T-helper 9 cell (primary cell): ENCODE measurements at regions not wholly inside any gene's neighbourhood (a gene's known extent, or its start where the extent isn't known, plus 50 kb on each side); places are given as distances from the start of the nearest gene placed in this dataset.

ENCODE experiments used
- DNase-seq: peaks from one replicate; pipeline ENCODE4 v3.0.0-alpha.2; 2020

DNA sequence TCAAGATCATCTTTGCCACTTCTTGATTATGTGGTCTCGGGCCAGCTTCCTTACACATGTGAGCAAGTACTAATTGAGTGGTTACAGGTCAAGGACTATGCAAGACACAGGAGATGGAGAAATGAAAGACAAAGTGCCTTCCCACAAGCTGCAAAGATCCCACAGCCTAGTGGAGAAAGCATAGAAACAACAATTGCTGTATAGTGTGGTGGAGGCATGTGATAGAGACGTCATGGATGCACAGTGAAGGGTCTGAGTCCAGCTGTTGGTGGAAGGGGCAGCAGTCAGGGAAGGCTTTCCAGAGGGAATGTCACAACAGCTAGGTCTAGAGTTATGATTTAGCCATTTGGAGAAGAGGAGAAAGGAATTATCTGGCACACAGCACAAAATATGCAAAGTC, 210.6 kb downstream of the KDR start:
- DNase-seq, result no peak

DNA sequence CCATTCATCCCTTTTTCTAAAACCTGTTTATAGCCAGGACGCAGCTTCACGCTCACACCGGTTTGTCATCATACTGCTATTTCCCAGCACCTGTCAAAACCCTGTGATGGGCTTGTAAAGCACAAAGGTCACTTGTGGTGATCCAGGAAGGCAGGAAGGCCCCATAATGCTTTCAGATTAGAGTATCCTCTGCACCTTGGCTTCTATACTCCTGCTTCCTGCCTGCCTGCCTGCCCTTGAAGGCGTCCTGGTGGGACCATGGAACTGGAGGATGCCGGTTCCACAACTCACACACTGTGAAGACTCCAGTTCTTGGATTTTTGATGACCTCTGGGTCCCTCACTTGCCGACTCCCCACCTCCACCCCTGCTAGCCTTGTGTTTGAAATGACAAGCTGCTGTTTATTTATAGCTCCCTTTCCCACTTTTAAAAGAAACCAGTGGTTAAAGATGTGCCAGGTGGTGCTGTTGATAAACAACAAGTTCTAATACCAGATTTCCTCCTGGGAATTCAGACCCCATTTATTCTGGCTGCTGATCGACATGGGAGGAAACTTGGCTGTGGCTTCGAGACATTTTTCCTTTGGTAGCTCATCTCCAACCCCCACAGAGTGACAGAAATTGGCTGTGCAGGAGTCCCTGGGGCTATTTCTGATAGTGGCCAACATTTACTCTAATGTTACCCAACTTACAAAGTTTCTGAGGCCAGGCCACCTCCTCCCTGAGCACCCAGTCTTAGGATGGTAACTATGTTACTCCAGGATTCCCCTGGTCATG, 211.5 kb downstream of the KDR start:
- DNase-seq, result no peak

DNA sequence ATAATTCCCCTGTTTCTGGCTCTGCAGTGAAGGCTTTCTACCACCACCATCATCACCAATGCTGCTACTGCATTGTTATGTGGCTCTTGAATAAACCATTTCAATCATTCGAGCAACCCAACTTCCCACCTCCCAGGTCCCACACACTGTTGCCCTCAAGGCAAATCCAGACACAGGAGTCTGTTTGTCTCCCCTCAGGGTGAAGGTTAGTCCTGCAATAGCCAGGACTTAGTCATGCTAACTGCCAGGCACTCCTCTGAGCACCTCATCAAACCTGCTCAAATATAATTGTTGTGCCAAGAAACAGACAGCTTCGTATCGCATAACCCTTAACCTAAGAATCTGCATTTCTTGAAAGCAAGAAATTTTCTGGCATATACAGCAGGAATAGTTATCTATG, 213.2 kb downstream of the KDR start:
- no peak for DNase-seq

DNA sequence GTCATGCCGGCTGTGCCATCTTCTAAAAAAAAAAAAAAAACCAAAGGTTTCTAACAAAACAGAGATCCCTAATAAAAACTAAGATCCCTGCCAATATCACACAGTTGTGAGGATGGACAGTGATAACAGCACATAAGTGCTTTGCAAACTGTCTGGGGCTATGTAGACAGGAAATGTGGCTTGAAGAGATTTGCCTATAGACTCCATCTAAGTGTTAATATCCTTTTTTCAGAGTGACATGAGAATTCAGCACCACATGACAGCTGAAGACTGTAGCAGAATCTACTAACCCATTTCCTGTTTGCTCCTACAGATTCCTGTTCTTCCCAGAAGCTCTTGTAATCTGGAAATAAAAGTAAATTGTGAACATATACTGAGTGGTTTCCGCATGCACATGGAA, 215.4 kb downstream of the KDR start:
- DNase-seq, result no peak

DNA sequence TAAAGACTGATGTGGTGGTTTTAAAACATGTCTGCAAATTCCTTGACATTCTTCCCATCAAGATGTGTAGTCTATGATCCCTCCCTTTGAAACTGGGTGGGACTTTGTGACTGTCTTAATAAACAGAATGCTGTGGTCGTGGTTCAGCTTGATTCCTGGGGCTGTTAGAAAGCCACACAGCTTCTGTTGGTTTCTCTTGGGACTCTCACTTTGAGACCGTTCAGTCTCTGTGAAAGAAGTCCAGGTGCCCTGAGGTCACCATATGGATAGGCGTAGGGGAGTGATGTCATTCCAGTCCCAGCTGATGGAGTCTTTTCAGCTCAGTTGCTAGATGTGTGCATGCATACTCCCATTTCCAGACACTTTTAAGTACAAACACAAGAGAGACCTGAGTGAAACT, 216.6 kb downstream of the KDR start:
- no peak for DNase-seq

DNA sequence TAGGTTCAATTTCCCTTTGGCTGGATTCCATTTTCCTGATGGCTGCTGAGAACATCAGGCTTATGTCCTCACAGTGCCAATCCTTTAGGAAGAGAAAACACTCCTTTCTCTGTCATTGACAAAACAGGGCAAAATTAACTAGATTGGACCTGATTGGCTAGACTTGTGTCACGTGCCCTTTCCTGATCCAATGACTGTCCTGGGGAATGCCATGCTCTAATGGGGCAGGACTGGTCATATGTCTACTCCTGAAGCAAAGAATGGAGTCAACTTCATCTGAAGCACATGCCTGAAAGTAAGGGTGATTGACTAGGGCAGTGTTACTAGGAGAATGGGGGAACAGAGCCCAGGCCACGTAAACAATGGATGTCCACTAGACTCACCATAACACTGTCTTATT, 220.4 kb downstream of the KDR start:
- no peak for DNase-seq

DNA sequence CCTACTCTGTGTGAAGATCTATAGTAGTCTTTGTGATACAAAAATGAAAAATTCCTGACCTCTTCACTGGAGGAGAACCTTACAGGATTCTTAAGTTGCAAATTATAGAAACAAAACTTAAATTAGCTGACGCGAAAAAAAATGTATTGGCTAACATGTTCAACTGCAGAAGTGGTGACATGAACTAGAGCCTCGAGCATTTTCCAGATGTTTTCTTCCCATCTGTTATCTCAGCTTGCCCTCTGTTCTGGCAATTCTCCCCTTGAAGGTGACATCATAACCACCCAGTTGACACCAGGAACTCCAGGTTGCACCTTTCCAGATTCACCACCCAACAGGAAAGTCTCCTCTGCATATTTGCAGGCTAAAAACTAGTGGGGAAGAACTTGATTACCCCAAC, 222.4 kb downstream of the KDR start:
- no peak for DNase-seq

DNA sequence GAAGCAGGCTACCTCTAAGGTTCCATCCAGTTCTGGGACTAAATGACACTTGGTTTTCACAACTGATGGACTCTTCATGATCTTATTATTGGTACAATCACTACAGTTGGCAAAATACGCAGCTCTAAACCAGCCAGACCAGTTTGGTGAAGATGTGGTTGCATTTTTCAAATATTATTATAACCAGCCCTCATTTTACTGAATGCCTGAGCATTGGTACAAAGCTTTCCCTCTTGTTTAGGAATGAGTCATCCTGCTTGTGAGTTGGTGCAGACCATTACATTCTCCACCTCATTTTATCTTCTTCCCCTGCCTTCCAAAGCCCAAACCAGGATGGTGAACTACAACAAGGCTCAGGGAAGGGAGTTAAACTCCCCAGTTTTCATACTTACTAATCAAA, 223.1 kb downstream of the KDR start:
- DNase-seq, result no peak

DNA sequence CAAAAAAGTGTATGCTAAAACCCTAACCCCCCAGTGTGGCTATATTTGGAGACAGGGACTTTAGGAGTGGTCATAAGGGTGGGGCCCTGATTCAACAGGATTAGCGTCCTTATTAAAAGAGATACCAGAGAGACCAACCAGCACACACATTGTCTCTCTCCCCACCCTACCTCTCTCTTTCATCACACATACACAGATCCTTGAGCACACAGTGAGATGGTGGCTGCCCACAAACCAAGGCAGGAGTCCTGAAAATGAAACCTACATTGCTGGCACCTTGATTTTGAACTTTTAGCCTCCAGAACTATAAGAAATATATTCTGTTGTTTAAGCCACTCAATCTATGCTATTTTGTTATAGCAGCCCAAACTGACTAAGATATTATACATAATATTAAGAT, 224.2 kb downstream of the KDR start:
- DNase-seq, result no peak

DNA sequence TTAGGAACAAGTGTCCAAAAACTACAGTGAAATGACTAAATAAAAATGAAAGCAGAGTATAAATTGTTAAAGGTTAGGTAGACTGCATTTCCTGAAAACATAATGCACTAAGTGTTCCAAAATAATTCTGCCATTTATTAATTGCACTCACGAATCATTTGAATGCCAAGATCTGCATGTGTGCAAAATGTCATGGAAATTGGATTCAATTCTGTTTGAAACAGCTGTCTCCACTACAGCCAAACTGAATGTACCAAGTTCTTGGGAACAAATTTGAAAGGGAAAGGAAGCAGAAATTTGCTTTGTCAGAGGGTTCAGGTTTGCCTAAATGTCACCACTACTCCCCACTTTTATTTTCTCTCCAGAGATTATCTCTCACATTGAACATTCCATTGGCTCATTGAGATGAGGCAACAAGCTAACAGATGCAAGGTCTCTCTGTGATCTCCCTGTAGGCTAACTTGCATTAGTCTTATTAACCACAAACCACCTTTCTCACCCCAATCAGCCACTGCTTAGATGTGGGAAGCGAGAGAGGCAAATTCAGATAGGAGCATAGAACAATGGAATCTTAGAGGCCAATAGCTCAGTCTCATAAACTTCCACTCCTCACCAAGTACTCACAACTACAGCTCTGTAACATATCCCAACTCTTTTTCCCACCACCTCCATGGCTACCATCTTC, 226.6 kb downstream of the KDR start:
- no peak for DNase-seq

DNA sequence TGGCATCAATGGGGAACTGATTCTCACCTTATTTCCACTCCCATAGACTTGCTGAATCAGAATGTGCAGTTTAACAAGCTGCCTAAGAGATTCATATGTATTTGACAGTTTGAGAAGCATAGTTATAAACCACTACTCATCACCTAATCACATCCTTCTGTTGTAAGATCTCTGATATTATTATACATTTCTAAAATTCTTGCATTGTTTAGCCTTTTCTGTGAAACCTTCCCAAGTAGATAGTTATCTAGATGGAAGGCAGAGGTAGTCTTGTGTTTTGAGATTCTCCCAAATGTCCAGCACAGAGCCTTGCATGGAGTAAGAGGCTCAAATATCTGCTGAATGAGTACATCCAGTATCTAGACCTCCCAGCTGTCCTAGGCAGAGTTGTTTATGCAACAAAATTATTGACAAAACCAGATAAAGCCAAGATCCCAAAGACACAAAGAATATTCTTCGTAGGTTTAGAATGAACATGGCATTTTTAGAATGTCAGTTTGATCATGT, 227.3 kb downstream of the KDR start:
- no peak for DNase-seq

DNA sequence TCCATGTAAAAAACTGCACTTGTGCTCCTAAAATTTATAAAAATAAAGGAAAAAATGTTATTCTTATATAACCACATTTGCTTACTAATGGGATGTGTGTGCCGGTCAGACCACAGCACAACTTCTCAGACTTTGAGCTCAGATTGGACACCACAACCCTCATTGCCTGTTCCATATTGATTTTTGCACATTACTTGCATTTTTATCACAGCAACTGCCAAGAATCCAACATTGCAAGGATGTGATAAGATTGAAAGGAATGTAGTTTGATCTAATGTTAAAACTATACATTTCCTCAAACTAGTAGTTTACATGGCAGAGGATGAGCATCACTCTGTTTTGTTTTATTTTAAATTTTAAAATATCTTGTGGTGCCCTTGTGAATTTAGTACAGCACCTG, 227.8 kb downstream of the KDR start:
- no peak for DNase-seq

DNA sequence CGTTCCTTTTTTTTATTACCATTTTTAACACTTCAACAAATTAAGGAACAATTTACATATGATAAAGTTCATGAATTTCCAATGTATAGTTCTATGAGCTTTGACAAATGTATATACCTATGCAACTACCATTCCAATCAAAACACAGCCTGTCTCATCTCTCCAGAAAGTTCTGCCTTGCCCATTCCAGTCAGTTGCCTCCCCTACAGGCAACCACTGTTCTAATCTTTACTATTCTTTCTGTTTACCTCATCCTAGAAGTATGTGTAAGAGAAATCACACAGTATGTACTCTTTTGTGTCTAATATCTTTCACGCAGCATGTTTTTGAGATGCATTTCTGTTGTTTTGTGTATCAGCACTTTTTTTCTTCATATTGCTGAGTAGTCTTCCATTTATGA, 224.9 kb downstream of the KIT start:
- DNase-seq, result no peak

DNA sequence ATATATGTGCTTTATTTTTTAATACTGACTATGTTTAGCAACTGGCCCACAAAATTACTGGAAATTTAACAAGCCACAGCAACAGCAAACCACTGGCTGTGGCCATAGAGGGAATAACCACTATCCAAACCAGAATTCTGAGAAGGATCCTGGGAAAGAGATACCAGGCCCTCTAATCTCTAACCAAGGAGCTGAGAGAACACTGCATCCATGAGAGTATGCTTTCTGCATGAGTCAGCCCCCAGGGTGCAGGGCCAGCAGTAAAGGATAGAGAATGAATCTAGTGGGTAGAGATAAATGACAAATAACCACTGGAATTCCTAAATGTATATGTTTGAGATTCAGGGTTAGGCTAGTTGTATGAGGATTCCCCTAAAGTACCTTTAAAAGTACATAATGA, 221.8 kb downstream of the KIT start:
- DNase-seq, result no peak

DNA sequence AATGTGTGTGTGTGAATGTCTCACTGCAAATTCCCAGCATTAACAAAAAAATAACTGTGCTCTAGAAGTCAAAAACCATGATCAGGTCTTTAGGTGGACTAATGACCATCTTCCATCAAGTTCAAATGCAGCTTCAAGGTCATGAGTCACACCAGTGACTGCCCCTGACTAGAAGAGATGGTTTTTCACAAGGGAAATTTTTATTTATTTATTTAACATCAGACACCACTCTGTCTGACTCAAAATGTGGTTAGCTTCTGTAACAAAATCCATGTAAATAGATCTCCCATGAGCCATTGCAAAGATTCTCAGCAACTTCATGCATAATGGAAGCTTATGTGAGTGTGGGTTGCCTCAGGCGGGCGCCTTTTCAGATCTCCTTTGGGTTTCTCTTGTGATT, 219.2 kb downstream of the KIT start:
- no peak for DNase-seq

DNA sequence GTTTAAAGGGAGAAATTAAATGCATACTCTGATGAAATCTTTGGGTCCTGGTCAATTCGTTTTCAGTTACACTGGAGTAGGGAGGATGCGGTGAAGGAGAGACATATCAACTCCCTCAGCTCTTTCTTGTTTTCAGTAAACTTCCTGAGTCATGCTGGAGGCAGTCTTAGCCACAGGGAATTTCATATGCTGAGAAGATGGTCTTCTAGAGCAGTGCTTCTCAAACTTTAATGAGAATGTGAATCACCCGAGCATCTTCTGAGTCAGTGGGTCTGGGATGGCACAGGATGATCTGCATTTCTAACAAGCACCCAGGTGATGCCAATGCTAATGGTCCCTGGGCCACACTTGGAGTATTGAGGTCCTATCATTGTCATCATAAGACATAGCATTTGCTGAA, 214.5 kb downstream of the KIT start:
- no peak for DNase-seq

DNA sequence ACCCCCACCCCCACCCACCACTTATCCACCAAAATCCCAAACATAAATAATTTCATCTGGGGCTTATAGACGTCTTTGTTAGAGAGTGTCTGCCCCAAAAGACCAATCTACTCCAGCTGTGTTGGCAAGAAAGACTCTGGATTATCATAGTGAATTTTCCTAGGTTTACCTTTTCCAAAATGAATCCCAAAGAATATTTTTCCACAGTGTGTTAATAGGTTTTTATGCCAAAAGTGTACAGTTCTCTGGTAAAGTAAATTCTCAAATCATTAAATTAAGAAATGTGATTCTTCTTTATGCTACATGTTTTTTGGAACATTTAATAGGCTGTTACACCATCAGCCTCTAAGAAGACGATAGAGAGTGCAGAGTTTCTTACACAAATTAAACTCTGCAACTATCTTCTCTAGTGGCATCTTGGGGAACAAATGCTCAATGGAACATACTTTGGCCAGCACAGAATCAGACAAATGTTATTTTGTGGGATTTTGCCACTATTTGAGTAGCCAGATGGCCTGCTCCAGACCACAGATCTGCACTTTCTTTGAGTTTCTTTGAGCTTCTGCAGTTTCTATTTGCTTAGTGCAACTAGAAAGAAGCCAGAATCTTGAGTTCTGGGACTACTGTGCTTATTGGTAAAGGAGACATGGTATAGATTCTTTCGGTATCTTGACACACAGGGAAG, 206.0 kb downstream of the KIT start:
- DNase-seq, result no peak

DNA sequence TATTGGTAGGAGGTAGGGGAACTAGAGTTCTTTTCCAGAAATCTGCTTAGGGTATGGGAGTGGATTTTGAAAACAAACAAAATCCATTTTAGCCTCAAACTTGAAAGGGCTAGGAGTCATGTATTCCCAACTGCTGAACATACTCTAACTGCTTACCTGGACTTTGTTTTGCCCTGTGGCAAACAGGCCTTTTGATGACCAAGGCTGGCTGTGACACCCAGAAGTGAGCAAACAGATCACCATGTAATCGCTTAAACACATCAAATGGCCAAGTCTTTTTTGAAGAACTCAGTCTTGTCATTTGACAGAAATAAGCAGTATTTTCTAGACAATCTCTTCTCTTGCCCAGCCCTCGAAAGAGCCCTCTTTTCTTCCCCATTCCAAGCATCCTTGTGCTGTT, 203.4 kb downstream of the KIT start:
- DNase-seq, result no peak

DNA sequence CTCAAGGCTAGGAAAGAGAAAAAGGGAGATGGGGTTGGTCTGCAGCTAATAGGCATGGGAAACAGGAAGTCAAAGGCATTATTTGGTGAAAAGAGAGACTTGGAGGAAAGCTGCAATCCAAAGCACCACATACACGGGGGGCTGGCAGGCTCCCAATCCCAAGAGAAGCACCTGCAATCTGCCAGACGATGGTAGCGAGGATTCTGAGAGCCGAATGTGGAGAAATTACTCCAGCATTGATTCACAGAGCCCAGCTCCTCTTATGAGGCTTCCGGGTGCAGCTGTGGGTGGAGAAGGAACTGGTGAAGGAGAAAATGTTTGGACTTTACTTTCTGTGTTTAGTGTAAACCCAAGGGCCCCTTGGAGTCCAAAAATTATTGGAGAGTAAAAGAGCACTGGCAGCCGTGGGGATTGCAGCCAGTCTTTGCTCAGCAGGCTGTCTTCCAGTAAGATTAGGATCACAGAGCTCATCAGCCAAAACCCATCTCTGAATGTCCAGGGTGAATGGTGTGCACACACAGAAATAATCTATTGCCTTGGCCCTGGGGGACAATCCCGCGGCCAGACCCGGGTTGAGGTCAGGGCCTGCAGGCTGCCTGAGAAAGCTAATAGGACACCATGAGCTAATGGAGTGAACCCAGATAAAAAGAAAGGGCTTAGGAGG, 197.6 kb downstream of the KIT start:
- DNase-seq, result no peak

DNA sequence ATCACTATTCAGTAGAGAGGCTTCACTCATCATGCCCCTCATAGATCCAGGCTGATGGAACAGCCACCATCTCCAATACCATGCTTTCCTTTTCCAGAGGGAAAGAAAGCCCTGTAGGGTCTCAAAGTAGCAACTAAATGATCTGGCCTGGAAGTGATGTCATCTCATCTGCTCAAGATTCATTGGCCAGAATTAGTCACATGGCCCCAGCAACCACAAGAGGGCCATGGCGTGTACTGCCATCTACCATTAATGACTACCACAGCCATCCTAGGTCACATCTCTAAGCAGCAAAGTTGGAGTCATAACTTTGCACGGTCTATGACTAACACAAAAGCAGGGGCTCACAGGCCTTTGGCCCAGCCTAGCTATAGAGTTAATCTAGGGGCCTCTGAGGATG, 194.8 kb downstream of the KIT start:
- DNase-seq, result no peak

DNA sequence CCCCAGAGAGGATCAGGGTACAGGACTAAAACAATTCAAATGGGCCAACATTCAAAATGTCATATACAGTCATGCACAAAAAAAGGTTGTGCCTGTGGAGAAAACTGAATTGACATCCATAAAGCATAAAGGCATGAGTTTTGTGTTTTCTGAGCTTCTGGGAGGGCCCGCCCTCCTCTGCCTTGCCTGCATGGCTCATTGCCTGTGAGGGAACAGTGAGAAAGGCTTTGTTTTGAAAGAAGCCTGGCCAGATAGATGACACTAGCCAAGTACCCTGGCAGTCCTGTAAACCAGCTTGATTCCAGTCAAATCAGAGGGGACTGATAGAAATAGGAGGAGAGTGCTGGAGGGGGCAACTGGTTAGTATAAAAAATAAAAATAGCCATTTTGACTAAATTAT, 194.3 kb downstream of the KIT start:
- no peak for DNase-seq

DNA sequence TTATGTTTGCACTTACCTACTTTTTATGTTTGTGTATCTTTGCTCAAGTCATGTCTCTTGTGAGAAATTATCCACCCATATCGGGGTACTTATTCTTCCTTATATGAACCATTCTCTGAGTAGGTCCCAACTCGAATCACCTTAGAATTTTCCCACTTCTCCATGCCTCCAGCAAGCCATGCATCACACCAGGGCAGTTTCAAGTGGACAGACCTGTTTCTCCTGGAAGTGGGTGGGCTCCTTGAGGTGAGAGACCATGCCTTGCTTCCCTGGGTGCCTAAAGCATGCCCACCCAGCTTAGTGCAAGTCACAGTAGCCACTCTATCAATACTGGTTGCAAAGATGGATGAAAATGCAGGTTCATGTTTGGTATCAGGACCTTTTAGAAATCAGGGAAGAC, 187.2 kb downstream of the KIT start:
- no peak for DNase-seq

DNA sequence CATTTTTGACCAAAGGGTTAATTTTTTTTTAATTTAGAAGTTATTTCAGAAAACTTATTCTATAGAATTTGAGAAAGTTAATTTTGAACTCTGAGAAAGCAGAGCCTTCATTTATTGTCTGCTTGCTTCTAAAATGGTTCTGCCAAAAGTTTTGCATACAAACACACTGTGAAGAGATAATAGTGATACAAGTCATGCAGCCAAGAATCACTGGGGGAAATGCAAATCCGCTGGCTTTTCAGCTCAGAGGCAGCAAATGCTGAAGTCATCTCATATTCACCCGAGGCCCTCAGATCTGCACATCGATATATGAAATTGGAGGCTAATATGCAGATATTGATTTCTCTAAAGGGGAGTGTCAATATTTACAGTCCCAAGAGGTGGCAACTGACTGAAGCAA, 186.2 kb downstream of the KIT start:
- no peak for DNase-seq

DNA sequence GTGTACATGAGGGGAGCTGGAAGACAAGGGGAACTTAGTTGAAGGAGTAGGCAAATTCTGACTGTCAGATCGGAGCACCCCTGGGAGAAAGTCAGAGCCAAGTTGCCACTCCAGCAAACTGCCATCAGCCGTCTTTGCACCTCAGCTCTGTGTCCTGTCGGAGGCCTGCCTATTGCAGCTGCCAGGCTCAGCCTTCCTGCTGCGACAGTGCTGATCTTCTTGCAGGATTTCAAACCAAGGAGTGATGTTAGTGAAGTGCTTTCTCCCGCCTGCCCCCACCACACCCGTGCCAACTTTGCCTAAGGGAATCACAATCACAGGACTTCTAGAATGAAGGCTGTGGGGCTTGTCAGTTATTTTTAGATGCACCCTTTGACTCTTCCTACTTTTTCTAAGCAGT, 185.3 kb downstream of the KIT start:
- DNase-seq, result no peak
